Esophagus squamous epithelium (tissue), 5 donors: ENCODE measurements at regions not wholly inside any gene's neighbourhood (a gene's known extent, or its start where the extent isn't known, plus 50 kb on each side); places are given as distances from the start of the nearest gene placed in this dataset.

Experiments used
- DNase-seq: peaks from one replicate; lab custom pipeline; 2025; lab: John Stamatoyannopoulos, UW
- H3K27ac ChIP-seq, 4 donors: fragments of 200-600 bp; sonication (generic); one replicate each; pipeline ENCODE4 v1.5.1; 2016 to 2019; ENCODE audit warnings: mild to moderate bottlenecking in 1 of 4
- H3K27me3 ChIP-seq, 4 donors: fragments of 200-600 bp; sonication (generic); 1 replicate in 3 of 4; 2 replicates in 1 of 4; pipeline versions ENCODE4 v1.5.1 to v1.6.0; 2017 to 2021; ENCODE audit warnings: antibody characterized with exemption in 1 of 4
- H3K36me3 ChIP-seq, 3 donors: fragments of 200-600 bp; sonication (generic); one replicate each; pipeline ENCODE4 v1.5.1; 2016 to 2019
- H3K4me1 ChIP-seq, 3 donors: fragments of 200-600 bp; sonication (generic); one replicate each; pipeline ENCODE4 v1.5.1; 2017 to 2019
- H3K4me3 ChIP-seq, 4 donors: fragments of 200-600 bp; sonication (generic); 1 replicate in 3 of 4; 2 replicates in 1 of 4; pipeline ENCODE4 v1.5.1; 2016 to 2019; ENCODE audit warnings: mild to moderate bottlenecking in 2 of 4, moderate library complexity in 1 of 4
- H3K9me3 ChIP-seq, 3 donors: fragments of 200-600 bp; sonication (generic); one replicate each; pipeline ENCODE4 v1.5.1; 2016 to 2019
- POLR2A ChIP-seq, 4 donors: fragments of 450-650 bp; IDR thresholded peaks; one replicate each; pipeline ENCODE4 v1.6.1; 2017; ENCODE audit warnings: antibody characterized with exemption in 4 of 4, mild to moderate bottlenecking in 4 of 4, moderate library complexity in 3 of 4
- WGBS, 2 donors: methylation state at CpG; one replicate each; pipeline ENCODE4 v1.1.5; 2018; 5-methylcytosine and 5-hydroxymethylcytosine counted together
- intact Hi-C: fragments of 100-400 bp; cut with DNase I; formaldehyde crosslinking; loops from one replicate; pipeline ENCODE4 v1.15.0; 2022
- TF ChIP-seq, protein P1 (sequence below), 6 experiments: fragments of 450-650 bp in 4 of 6; fragments of 200-600 bp in 2 of 6; sonication (generic) in 2 of 6; IDR thresholded peaks; one replicate each; pipeline ENCODE4 v1.5.1; 2016 to 2019; ENCODE audit warnings: antibody characterized with exemption in 6 of 6, mild to moderate bottlenecking in 4 of 6, moderate library complexity in 4 of 6
- donor health status: DM: yes; HTN: yes; CAD: no.

DNA sequence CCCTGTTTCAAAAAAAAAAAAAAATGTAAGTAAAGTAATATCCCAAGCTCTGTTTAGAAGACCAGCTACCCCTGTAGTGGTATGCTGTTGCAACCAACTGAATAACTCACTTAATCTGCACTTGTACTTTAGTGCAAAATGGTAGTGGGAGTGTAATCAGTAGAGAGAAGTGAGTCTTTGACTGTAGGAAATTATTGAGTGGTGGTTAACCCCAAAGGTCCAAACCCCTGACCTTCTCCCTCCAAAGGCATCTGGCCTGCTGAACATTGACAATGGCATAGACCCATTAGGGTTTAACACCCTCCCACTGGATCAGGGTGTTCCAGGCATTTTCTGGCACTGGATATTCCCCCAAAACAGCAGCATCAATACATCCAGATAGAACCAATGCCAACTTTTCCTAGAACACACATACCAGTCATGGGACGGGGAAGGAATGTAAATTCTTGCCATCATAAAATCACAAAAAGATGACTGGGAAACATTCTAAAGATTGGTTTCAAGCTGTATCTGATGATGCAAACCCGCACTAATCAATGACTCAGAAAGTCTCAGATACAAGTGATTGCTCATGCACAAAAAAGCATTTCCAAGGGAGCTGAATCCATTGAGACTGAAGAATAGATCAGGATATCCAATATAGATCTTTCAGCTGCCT is 110.3 kb downstream of the MRPL39 start:
- no peak for DNase-seq
- no peak overlapping the region for H3K27ac ChIP-seq
- no peak for TF ChIP-seq POLR2A (IDR thresholded peaks at IDR 0.05)
- TF ChIP-seq, protein P1, sequence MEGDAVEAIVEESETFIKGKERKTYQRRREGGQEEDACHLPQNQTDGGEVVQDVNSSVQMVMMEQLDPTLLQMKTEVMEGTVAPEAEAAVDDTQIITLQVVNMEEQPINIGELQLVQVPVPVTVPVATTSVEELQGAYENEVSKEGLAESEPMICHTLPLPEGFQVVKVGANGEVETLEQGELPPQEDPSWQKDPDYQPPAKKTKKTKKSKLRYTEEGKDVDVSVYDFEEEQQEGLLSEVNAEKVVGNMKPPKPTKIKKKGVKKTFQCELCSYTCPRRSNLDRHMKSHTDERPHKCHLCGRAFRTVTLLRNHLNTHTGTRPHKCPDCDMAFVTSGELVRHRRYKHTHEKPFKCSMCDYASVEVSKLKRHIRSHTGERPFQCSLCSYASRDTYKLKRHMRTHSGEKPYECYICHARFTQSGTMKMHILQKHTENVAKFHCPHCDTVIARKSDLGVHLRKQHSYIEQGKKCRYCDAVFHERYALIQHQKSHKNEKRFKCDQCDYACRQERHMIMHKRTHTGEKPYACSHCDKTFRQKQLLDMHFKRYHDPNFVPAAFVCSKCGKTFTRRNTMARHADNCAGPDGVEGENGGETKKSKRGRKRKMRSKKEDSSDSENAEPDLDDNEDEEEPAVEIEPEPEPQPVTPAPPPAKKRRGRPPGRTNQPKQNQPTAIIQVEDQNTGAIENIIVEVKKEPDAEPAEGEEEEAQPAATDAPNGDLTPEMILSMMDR (IDR thresholded peaks at IDR 0.05) = no peak
- H3K4me3 ChIP-seq = no peak overlapping the region
- no peaks in the 10 kb centered on the region for H3K9me3 ChIP-seq
- intact Hi-C loops = no loop called here
- H3K27me3 ChIP-seq = no peaks in the 10 kb centered on the region
- 57 to 83% methylated on average over 1 to 2 of the region's 2 CpGs for WGBS, 2 donors
- no peaks in the 10 kb centered on the region for H3K4me1 ChIP-seq
- H3K36me3 ChIP-seq = no peaks in the 10 kb centered on the region

GRCh38 chr21:25494804-25495203 is 112.5 kb downstream of the MRPL39 start:
- Histone ChIP-seq H3K9me3 (no peaks in the 10 kb centered on the region), H3K27ac (no peak overlapping the region), H3K36me3 (no peaks in the 10 kb centered on the region), H3K4me1 (no peaks in the 10 kb centered on the region), H3K27me3 (no peaks in the 10 kb centered on the region), H3K4me3 (no peak overlapping the region)
- no peak for DNase-seq
- intact Hi-C loops = no loop called here
- no peak for TF ChIP-seq POLR2A (IDR thresholded peaks at IDR 0.05)
- TF ChIP-seq, protein P1 (IDR thresholded peaks at IDR 0.05) = no peak
- 70 to 83% methylated on average over 1 of the region's 1 CpG for WGBS, 2 donors

DNA sequence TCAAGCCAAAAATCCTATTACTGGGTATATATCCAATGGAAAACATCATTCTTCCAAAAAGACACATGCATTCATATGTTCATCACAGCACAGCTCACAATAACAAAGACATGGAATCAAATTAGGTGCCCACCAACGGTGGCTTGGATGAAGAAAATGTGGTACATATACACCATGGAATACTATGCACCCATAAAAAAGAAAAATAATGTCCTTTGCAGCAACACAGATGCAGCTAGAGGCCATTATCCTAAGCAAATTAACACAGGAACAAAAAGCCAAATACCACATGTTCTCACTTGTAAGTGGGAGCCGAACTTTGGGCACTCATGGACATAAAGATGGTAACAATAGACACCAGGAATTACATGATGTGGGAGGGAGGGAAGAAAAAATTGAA is 113.6 kb downstream of the MRPL39 start:
- Histone ChIP-seq H3K9me3 (no peaks in the 10 kb centered on the region), H3K27me3 (no peaks in the 10 kb centered on the region), H3K4me1 (no peaks in the 10 kb centered on the region), H3K36me3 (no peaks in the 10 kb centered on the region), H3K4me3 (no peak overlapping the region), H3K27ac (no peak overlapping the region)
- no peak for DNase-seq
- TF ChIP-seq, protein P1 (IDR thresholded peaks at IDR 0.05) = no peak
- no peak for TF ChIP-seq POLR2A (IDR thresholded peaks at IDR 0.05)
- 84 to 88% methylated on average over 2 of the region's 2 CpGs for WGBS, 2 donors
- intact Hi-C loops = no loop called here

DNA sequence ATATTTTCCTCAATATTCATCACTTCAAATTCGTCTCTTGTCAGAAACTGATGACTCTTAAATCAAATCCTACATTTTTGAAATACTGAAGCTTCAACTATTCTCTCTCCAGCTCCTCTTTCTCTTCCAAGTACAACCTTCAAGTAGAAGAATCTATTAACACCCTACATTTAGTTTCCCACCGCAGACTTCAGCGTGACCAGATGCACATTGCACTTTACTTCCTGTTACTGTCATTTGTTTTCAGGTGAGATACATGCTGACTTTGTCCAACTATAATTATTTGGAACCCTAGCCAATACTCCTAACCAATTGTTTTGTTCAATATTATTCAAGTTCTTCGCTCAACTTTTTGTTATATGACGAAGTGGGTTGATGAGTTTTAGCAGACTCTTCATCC is 116.0 kb downstream of the MRPL39 start:
- WGBS, 2 donors = 73 to 77% methylated on average over 5 of the region's 5 CpGs
- Histone ChIP-seq H3K27ac (no peak overlapping the region), H3K9me3 (no peaks in the 10 kb centered on the region), H3K27me3 (no peaks in the 10 kb centered on the region), H3K36me3 (no peaks in the 10 kb centered on the region), H3K4me3 (no peak overlapping the region), H3K4me1 (no peaks in the 10 kb centered on the region)
- intact Hi-C loops = no loop called here
- no peak for DNase-seq
- no peak for TF ChIP-seq POLR2A (IDR thresholded peaks at IDR 0.05)
- TF ChIP-seq, protein P1 (IDR thresholded peaks at IDR 0.05) = no peak

DNA sequence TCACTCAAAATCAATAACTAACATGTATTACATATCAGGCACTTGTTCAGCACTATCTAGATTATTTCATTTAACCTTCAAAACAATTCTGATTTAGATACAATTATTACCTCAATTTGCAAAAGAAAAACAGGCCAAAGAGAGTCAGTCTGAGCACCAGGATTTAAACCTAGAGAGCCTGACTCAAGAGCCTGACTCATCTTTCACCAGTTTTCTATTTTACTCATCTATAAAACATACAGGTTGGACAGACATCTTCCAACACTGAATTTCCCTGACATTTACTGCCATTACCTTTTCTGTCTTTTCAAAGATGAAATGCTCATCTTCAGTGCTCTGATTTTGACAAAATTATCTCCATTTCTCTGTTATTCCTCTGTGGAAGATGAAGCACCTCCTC is 116.5 kb downstream of the MRPL39 start:
- Histone ChIP-seq H3K27me3 (no peaks in the 10 kb centered on the region), H3K36me3 (no peaks in the 10 kb centered on the region), H3K4me1 (no peaks in the 10 kb centered on the region), H3K9me3 (no peaks in the 10 kb centered on the region), H3K27ac (no peak overlapping the region), H3K4me3 (no peak overlapping the region)
- no peak for DNase-seq
- intact Hi-C loops = no loop called here
- TF ChIP-seq POLR2A (IDR thresholded peaks at IDR 0.05) = no peak
- TF ChIP-seq, protein P1 (IDR thresholded peaks at IDR 0.05) = no peak
